Activated effector memory CD4-positive, alpha-beta T cell treated with anti-CD3 and anti-CD28 coated beads, Interleukin-2, amount 50 U/mL, for 16 hours (primary cell): ENCODE measurements at regions not wholly inside any gene's neighbourhood (a gene's known extent, or its start where the extent isn't known, plus 50 kb on each side); places are given as distances from the start of the nearest gene placed in this dataset.
"Not testable (repeated sequence)": the region's sequence is repeated elsewhere in the genome, so short reads cannot be mapped to it uniquely, and the experiment has no call there.

Experiments
- DNase-seq: peaks from one replicate; pipeline ENCODE4 v3.0.0-alpha.2; 2020

DNA sequence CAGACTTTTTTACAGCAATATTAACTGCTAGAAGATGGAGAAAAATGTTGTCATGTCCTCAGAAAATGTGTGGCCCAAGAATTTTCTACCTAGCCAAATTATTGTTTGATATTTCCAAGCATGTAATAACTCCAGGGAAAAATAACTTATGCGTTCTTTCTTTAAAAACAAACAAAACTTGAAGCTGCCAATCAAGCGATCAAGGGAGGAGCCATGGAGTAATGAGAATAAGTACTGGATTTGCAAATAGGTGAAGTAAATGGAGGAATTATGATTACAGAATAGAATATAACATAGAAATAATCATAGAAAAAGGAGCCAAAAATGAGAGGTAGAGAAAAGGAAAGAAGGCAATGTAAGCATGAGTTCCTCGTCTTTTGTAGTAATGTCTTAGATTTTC lies 225.3 kb downstream of the DLEU7 start:
- DNase-seq = no peak

DNA sequence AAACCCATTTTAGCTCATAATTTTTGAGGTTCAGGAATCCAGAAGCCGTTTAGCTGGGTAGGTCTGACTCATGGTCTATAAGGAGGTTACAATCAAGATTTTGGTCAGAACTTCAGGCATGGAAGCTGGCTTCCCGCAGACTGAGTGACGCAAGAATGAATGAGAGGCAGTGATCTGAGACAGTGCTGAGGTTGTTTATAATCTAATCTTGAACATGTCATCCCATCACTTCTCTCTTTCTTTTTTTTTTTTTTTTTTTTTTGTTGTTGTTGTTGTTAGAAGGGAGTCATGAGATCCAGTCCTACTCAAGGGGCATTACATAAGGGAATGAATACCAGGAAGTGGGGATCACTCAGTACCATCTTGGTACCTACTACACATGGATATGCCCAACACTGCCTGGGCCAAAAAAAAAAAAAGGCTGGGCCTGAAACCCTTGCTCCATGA lies 217.4 kb downstream of the DLEU7 start:
- no peak for DNase-seq

DNA sequence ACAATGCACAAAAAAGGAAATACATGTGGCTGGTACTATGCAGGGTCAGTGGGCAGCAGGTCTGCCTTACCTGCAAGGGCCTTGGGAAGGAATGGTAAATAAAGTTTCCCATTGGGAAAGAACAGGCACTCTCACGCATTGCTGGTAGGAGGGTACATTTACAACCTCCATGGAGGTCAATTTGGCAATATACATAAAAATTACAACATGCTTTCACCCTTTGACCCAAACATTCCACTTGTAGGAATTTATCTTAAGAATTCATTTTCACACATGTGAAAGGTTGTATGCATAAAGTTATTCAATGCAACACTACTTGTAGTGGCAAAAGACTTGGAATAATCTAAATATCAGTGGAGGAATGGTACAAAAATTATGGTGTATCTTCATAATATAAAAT lies 216.4 kb downstream of the DLEU7 start:
- DNase-seq = no peak

DNA sequence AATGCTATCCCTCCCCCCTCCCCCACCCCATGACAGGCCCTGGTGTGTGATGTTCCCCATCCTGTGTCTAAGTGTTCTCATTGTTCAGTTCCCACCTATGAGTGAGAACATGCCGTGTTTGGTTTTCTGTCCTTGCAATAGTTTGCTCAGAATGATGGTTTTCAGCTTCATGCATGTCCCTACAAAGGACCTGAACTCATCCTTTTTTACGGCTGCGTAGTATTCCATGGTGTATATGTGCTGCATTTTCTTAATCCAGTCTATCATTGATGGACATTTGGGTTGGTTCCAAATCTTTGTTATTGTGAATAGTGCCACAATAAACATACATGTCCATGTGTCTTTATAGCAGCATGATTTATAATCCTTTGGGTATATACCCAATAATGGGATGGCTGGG lies 215.0 kb downstream of the DLEU7 start:
- not testable (repeated sequence) for DNase-seq

- DNase-seq = no peak
These were observed 214.0 kb downstream of the DLEU7 start for GRCh38 chr13:50629497-50629896.

GRCh38 chr13:50629966-50630365 lies 213.5 kb downstream of the DLEU7 start:
- DNase-seq = no peak

GRCh38 chr13:50631041-50631440 lies 212.5 kb downstream of the DLEU7 start:
- no peak for DNase-seq

DNA sequence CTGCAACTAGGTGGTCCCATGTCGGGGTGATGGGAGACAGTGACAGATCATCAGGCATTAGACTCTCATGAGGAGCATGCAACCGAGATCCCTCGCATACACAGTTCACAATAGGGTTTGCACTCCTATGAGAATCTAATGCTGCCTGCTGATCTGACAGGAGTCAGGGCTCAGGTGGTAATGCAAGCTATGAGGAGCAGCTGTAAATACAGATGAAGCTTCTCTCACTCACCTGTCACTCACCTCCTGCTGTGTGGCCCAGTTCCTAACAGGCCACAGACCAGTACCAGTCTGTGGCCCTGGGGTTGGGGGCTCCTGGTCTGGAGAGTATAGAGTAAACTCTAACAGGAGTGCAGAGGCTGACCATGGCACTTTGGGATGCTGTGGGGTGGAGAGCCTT lies 209.2 kb downstream of the DLEU7 start:
- no peak for DNase-seq

GRCh38 chr13:50635504-50635903 lies 208.0 kb downstream of the DLEU7 start:
- DNase-seq = no peak

- no peak for DNase-seq
These were observed 207.3 kb downstream of the DLEU7 start for GRCh38 chr13:50636007-50636704.

- no peak for DNase-seq
These were observed 200.4 kb downstream of the DLEU7 start for GRCh38 chr13:50643060-50643459.

DNA sequence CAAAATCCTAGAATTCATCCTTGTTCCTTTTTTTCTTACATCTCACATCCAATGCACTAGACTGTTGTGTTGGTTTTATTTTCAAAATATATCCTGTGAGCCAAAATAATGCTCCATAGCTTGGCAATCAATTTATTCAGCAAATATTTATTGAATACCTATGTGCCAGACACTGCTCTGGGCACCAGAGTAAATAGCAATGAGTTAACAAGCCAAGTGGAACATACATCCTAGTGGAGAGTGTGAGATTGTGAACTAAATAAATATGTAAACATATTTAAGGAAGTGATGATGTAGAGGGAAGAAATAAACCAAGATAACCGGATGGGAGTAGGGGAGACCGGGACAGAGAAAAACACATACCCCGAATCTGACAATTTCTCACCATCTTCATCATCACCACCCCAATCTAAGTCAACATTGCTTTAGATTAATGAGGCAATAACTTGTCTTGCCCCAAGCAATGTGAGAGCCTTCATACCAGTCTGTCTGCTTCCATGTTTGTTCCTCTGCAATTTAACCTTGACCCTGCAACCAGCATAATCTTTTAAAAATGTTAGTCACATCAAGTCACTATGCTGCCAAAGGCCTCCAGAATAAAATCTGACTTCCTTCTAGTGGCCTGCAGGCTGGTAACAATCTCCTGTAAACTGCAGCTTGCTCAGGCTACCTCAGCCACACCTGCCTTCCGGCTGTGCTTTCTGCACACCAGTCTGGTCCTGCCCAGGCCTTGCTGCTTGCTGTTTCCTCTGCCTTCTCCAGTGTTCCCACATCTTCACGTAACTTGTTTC lies 199.2 kb downstream of the DLEU7 start:
- DNase-seq = no peak

- DNase-seq = no peak
These were observed 198.4 kb downstream of the DLEU7 start for GRCh38 chr13:50645092-50645491.

DNA sequence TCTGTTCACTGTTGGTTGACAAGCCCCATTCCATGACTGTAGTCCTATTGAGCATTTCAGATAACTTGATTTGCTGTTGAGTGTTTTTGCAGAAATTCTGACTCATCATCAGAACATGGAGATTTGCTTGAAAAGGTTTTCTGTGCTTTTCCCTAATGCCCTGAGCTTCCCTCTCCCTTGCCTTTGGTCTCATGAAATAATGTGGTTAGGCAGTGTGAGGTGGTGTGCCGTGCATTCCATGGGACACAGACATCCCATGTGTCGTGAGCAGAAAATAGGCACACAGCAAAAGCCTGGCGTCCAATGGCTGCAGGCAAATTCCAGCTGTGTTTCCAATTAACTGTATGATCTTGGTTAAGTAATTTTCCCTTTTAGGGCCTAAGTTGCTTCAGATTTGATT lies 197.4 kb downstream of the DLEU7 start:
- DNase-seq = no peak

DNA sequence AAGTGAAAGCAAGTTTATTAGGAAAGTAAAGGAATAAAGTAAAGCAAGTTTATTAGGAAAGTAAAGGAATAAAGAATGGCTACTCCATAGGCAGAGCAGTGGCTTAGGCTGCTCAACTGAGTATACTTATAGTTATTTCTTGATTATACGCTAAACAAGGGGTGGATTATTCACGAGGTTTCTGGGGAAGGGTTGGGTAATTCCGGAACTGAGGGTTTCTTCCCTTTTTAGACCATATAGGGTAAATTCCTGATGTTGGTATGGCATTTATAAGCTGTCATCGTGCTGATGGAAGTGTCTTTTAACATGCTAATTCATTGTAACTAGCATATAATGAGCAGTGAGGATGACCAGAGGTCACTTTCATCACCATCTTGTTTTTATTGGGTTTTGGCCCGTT lies 194.3 kb downstream of the DLEU7 start:
- no peak for DNase-seq

- DNase-seq = no peak
These were observed 192.6 kb downstream of the DLEU7 start for GRCh38 chr13:50650592-50651504.

- no peak for DNase-seq
These were observed 191.6 kb downstream of the DLEU7 start for GRCh38 chr13:50651922-50652321.

GRCh38 chr13:50654331-50654730 lies 189.2 kb downstream of the DLEU7 start:
- DNase-seq = no peak

DNA sequence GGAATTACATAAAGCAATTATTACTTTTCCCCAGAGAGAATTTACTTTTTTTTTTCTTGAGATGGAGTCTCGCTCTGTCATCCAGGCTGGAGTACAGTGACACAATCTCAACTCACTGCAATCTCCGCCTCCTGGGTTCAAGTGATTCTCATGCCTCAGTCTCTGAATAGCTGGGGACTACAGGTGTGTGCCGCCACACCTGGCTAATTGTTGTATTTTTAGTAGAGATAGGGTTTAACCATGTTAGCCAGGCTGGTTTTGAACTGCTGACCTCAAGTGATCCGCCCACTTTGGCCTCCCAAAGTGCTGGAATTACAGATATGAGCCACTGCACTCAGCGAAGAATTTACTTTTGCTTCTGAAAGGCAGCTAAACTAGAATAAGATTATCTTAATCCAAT lies 181.6 kb downstream of the DLEU7 start:
- not testable (repeated sequence) for DNase-seq

DNA sequence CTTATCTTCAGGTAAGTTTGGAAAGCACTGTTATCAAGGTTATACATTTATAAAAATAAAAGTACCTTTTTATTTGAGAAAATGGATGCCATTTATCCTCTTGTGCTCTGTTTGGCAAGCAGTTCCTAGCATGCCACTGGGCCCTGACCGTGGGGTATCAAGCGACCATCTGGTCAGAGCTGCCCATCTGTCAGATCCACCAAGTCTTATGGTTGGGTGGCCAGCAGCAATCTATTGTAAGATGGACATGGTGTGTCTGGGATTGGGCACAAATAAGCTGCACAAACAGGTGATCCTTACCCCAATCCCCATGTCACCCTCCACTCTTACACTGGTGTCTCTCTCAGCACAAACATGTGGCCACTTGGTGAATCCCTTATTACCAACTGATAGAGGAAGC lies 178.5 kb downstream of the DLEU7 start:
- no peak for DNase-seq

GRCh38 chr13:50668049-50668448 lies 175.4 kb downstream of the DLEU7 start:
- DNase-seq = no peak

DNA sequence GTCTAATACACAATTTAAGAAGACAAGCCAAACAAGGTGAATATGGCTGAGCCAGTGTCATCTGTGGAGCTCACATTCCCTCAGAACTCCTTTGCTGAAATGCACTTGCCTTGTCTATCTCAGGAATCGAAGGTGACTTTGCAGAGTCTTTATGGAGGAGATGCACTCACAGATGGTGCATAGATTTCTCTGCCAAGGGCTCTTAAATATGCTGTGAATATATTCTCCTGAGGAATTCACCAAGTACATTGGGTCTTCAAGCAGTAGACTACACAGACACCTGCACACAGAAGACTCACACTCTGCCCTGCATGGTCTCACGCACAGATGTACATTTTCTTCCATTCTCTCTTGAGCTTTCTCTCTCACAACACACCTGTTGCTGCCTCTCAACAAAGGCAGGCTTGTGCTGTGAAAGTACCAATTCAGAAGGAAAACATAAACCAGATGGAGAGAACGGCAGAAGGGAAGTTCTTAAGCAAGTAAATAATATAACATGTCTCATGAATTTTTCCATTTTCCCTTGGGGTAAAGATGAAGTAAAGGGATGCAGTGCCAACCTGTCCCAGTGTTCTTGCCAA lies 174.7 kb downstream of the DLEU7 start:
- DNase-seq = no peak

DNA sequence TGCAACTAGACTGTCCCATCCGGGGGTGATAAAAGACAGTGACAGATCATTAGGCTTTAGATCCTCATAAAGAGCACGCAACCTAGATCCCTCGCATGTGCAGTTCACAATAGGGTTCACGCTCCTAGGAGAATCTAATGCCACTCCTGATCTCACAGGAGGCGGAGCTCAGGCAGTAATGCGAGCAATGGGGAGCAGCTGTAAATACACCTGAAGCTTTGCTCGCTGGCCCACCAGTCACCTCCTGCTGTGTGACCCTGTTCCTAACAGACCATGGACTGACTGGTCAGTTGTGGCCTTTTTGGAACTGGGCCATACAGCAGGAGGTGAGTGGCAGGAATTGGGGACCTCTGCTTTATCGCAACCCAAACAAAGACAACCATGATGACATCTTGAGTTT lies 173.2 kb downstream of the DLEU7 start:
- no peak for DNase-seq
